ENCODE measurements at regions not wholly inside any gene's neighbourhood (a gene's known extent, or its start where the extent isn't known, plus 50 kb on each side); places are given as distances from the start of the nearest gene placed in this dataset.

- Mint-ChIP-seq H3K9me3 (no peaks in the 10 kb centered on the region), H3K27ac (no peak overlapping the region), H3K4me1 (no peaks in the 10 kb centered on the region), H3K36me3 (no peaks in the 10 kb centered on the region), H3K4me3 (no peak overlapping the region), H3K27me3 (ENCODE audit: low read depth) (no peaks in the 10 kb centered on the region; the same call in 1 of the 2 replicates)
- ATAC-seq = no peak
- TF ChIP-seq TEAD4 (CRISPR knock-in tag; IDR thresholded peaks at IDR 0.05) (no peak), ELF4 (CRISPR knock-in tag; IDR thresholded peaks at IDR 0.05; ENCODE audit: low read depth) (no peak)
- DNase-seq (ENCODE audit: low spot score) = no peak
- CTCF ChIA-PET = no interaction called here
- POLR2A ChIA-PET = no interaction called here
Measured at GRCh38 chr5:169440107-169440705, 139.3 kb upstream of the SLIT3 start.

GRCh38 chr5:169439362-169439761 lies 138.4 kb upstream of the SLIT3 start:
- H3K4me1 Mint-ChIP-seq = no peaks in the 10 kb centered on the region
- DNase-seq (ENCODE audit: low spot score) = no peak

More at GRCh38 chr5:169439362-169439761, 138.4 kb upstream of the SLIT3 start:
- H3K27ac Mint-ChIP-seq = no peak overlapping the region
- H3K36me3 Mint-ChIP-seq = no peaks in the 10 kb centered on the region
- H3K9me3 Mint-ChIP-seq = no peaks in the 10 kb centered on the region
- H3K27me3 Mint-ChIP-seq (ENCODE audit: low read depth) = no peaks in the 10 kb centered on the region
- POLR2A ChIA-PET = no interaction called here
- H3K4me3 Mint-ChIP-seq = no peak overlapping the region
- TF ChIP-seq ZNF423 (CRISPR knock-in tag; IDR thresholded peaks at IDR 0.05) = no peak
- TF ChIP-seq, protein P1, sequence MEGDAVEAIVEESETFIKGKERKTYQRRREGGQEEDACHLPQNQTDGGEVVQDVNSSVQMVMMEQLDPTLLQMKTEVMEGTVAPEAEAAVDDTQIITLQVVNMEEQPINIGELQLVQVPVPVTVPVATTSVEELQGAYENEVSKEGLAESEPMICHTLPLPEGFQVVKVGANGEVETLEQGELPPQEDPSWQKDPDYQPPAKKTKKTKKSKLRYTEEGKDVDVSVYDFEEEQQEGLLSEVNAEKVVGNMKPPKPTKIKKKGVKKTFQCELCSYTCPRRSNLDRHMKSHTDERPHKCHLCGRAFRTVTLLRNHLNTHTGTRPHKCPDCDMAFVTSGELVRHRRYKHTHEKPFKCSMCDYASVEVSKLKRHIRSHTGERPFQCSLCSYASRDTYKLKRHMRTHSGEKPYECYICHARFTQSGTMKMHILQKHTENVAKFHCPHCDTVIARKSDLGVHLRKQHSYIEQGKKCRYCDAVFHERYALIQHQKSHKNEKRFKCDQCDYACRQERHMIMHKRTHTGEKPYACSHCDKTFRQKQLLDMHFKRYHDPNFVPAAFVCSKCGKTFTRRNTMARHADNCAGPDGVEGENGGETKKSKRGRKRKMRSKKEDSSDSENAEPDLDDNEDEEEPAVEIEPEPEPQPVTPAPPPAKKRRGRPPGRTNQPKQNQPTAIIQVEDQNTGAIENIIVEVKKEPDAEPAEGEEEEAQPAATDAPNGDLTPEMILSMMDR (IDR thresholded peaks at IDR 0.05) = no peak
- no peak for TF ChIP-seq ZNF138 (CRISPR knock-in tag; conservative IDR thresholded peaks at IDR 0.05)
- no peak for TF ChIP-seq NR2C2 (CRISPR knock-in tag; IDR thresholded peaks at IDR 0.05)
- TF ChIP-seq ATF2 (CRISPR knock-in tag; IDR thresholded peaks at IDR 0.05; ENCODE audit: borderline replicate concordance, low read depth) = no peak
- no peak for TF ChIP-seq FOXP4 (CRISPR knock-in tag; IDR thresholded peaks at IDR 0.05)
- no peak for TF ChIP-seq JAZF1 (CRISPR knock-in tag; IDR thresholded peaks at IDR 0.05)
- no peak for TF ChIP-seq ZNF232 (CRISPR knock-in tag; IDR thresholded peaks at IDR 0.05)
- no peak for TF ChIP-seq IRF1 (CRISPR knock-in tag; IDR thresholded peaks at IDR 0.05)
- TF ChIP-seq RORB (CRISPR knock-in tag; IDR thresholded peaks at IDR 0.05) = no peak
- no peak for TF ChIP-seq SOX15 (CRISPR knock-in tag; IDR thresholded peaks at IDR 0.05)
- no peak for TF ChIP-seq ZNF416 (CRISPR knock-in tag; IDR thresholded peaks at IDR 0.05)
- TF ChIP-seq, protein P2, sequence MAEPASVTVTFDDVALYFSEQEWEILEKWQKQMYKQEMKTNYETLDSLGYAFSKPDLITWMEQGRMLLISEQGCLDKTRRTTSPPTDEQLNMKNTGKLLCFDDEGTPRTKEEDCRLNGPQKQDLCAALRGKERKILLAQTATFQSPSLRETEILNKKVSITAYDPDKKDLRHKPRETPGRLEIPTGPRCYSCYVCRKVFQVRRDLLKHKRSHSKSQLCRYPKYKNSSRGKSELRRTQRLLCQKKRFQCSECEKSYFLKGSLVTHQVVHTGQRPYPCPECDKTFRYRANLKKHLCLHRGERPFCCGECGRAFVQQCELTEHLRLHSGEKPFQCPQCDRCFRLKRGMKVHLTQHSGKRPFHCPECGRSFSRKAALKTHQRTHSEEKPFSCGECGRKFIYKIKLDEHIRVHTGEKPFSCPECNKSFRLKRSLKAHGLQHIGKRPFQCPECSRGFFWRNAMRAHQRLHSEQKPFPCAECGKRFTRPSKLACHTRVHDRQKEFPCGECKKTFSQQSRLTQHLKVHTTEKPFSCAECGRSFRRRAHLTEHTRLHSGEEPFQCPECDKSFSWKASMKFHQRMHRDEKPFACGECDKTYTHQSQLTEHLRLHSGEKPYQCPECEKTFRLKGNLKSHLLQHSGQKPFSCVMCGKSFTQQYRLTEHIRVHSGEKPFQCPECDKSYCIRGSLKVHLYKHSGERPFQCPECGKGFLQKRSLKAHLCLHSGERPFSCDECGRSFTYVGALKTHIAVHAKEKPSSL (CRISPR knock-in tag; conservative IDR thresholded peaks at IDR 0.05) = no peak
- TF ChIP-seq NR3C1 (CRISPR knock-in tag; conservative IDR thresholded peaks at IDR 0.05; ENCODE audit: low read depth) = no peak
- no peak for TF ChIP-seq CBFB (CRISPR knock-in tag; IDR thresholded peaks at IDR 0.05; ENCODE audit: low read depth)
- CTCF ChIA-PET = no interaction called here
- no peak for ATAC-seq

Data from WTC11 (cell line).